WERI-Rb-1 (cell line): ENCODE measurements at regions not wholly inside any gene's neighbourhood (a gene's known extent, or its start where the extent isn't known, plus 50 kb on each side); places are given as distances from the start of the nearest gene placed in this dataset.

ENCODE experiments used
- DNase-seq: peaks from one replicate; pipeline ENCODE4 v3.0.0-alpha.2; 2020
- H3K27ac ChIP-seq: fragments of 250-450 bp; sonication (Bioruptor Pico); 2 replicates; pipeline ENCODE4 v1.5.1; 2020; ENCODE audit warnings: mild to moderate bottlenecking, moderate library complexity
- H3K27me3 ChIP-seq: fragments of 250-450 bp; sonication (Bioruptor Pico); 2 replicates; pipeline ENCODE4 v1.5.1; 2021; ENCODE audit warnings: mild to moderate bottlenecking, low read depth, moderate library complexity; ENCODE audit not compliant: insufficient read depth, severe bottlenecking
- H3K36me3 ChIP-seq: fragments of 250-450 bp; sonication (Bioruptor Pico); 2 replicates; pipeline ENCODE4 v1.5.1; 2020; ENCODE audit warnings: mild to moderate bottlenecking, moderate library complexity
- H3K4me3 ChIP-seq: 2 replicates; pipeline ENCODE4 v1.5.1; 2011; ENCODE audit warnings: low read depth, mild to moderate bottlenecking, control low read depth, low read length
- H3K9me3 ChIP-seq: fragments of 250-450 bp; sonication (Bioruptor Pico); 2 replicates; pipeline ENCODE4 v1.5.1; 2021; ENCODE audit warnings: mild to moderate bottlenecking, moderate library complexity; ENCODE audit not compliant: severe bottlenecking
- CTCF ChIP-seq: IDR thresholded peaks from 2 replicates; pipeline ENCODE4 v1.5.1; 2011; ENCODE audit warnings: low read depth, mild to moderate bottlenecking, control low read depth, inconsistent platforms, low read length

- Histone ChIP-seq H3K27ac (no peak overlapping the region), H3K9me3 (no peaks in the 10 kb centered on the region), H3K27me3 (peaks cover 36% of the 10 kb centered on the region), H3K4me3 (no peak overlapping the region), H3K36me3 (no peaks in the 10 kb centered on the region)
- no peak for DNase-seq
- TF ChIP-seq CTCF: no peak
Measured at GRCh38 chr17:71224824-71225575, 895.8 kb upstream of the SOX9 start.

DNA sequence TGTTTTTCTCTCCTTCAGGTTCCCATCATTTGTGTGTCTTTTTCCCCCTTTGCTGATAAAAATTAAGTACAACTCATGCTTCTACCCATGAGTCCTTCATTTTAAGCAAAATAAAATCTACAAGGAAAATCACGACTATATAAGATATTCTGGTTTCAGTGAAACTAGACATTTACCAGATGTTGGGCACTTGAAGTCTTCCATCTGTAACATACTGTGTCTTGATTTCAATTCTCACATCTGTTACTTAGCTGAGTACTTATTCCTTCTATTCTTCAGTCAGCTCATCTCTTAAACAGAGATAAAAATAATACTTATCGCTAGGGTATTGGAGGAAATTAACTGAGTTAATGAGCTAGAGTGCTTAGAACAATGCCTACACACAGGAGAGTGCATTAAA, 893.0 kb upstream of the SOX9 start:
- TF ChIP-seq CTCF: no peak
- no peak overlapping the region for H3K4me3 ChIP-seq
- H3K27me3 ChIP-seq: peaks cover 33% of the 10 kb centered on the region
- H3K36me3 ChIP-seq: no peaks in the 10 kb centered on the region
- no peak overlapping the region for H3K27ac ChIP-seq
- no peaks in the 10 kb centered on the region for H3K9me3 ChIP-seq
- DNase-seq: no peak

- Histone ChIP-seq H3K9me3 (no peaks in the 10 kb centered on the region), H3K36me3 (no peaks in the 10 kb centered on the region), H3K4me3 (no peak overlapping the region), H3K27me3 (peaks cover 26% of the 10 kb centered on the region), H3K27ac (no peak overlapping the region)
- no peak for DNase-seq
- TF ChIP-seq CTCF: no peak
Measured at GRCh38 chr17:71229070-71229469, 891.8 kb upstream of the SOX9 start.

DNA sequence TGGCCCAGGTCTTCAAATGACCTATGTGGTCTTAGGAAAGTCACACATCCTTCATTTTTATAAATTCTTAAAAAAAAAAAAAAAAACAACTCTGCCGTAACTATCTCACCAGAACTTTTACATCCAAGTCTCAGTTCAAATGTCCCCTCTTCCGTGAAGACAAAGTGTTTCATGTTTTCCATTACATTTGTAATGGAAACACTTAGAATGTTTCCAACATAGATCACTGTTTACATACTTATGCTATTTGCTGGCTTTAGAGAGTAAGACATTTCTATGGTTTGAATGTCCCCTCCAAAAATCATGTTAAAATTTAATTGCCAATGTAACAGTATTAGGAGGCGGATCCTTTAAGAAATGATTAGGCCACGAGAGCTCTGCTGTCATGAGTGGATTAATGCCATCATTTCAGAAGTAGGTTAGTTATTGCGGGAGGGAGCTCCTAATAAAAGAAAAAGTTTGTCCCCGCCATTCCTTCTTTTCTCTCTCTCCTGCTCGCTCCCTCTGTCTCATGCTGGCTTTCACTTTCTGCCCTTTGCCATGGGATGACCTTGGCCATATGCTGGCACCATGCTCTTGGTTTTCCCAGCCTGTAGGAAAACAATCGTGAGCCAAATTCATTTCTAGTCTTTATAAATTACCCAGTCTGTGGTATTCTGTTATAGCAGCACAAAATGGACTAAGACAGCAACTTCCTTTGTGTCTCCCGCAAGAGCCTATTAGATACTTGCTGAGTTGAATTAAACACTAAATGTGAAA, 887.8 kb upstream of the SOX9 start:
- Histone ChIP-seq H3K27ac (no peak overlapping the region), H3K9me3 (no peaks in the 10 kb centered on the region), H3K36me3 (no peaks in the 10 kb centered on the region), H3K4me3 (no peak overlapping the region), H3K27me3 (peaks cover 16% of the 10 kb centered on the region)
- TF ChIP-seq CTCF: no peak
- DNase-seq: no peak

DNA sequence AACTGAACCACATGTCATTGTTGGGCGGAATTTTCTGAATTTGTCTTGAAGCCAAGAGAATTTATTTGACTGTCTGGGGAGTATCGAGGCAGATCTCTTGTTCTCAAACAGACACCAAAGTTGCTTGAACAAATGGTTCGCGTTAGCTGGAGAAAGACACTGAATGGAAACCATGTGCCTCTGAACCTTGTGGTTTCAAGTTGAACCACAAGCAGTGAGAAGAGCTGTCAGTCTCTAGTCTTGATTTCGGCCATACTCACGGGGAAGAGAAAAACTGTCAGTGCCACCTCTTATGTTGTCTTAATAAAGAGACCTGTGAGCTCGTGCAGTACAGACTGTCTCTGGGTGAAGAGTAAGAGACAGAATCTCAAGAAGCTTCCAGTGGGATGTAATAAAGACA, 886.5 kb upstream of the SOX9 start:
- no peak for DNase-seq
- Histone ChIP-seq H3K4me3 (no peak overlapping the region), H3K27ac (no peak overlapping the region), H3K9me3 (no peaks in the 10 kb centered on the region), H3K27me3 (peaks cover 11% of the 10 kb centered on the region), H3K36me3 (no peaks in the 10 kb centered on the region)
- no peak for TF ChIP-seq CTCF
